ENCODE measurements at regions not wholly inside any gene's neighbourhood (a gene's known extent, or its start where the extent isn't known, plus 50 kb on each side); places are given as distances from the start of the nearest gene placed in this dataset.

DNA sequence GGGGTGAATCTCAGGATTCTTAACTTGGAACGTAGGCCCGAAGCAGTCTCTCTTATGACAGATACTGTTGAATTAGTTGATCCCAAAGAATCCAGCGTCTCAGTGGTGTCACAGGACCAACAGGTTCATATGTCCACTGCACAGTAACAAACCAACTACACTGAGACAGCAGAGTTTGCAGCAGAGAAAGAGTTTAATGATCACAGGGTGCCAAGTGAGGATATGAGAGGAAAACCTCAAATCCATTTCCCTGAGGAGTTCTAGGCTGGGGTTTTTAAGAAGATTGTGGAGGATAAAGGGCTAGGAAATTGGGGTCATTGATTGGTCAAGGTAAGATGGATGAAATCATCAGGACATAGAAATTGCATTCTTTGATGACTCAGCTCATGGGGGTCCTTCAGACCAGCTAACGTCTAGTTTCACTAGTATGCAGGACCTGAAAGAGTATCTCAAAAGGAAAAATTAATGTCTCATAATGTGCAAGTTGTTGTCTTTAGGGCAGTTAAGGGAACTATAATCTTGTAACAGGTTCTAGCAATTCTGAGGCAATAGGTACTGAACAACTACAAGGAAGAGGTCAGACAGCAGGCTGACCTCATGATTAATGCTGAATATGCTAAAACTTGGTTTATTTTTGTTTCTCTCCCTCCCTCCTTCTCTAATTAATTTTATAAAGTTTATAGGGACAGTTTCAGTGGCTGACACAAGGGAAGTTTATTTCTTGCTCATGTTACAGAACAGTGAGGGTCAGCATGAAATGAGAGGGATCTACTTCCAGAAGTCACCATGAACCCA is 310.9 kb upstream of the NEBL start:
- no peak for DNase-seq (ENCODE audit: low read depth)

DNA sequence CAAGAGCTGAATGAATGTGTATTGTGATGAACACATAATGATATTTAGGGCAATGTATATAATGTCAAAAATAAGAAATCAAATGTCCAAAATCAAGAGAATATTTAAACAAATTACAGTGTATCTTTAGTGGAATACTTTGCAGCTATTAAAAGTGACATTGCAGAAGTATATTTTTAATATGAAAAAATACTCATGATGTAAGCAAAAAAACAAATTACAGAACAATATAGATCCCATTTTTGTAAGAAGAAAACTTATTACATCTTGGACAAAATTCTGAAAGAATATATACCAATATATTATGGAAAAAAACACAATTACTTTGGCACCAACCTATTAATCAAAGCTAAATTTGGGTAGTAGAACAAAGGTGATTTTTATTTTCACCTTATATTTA is 308.2 kb upstream of the NEBL start:
- no peak for DNase-seq (ENCODE audit: low read depth)

DNA sequence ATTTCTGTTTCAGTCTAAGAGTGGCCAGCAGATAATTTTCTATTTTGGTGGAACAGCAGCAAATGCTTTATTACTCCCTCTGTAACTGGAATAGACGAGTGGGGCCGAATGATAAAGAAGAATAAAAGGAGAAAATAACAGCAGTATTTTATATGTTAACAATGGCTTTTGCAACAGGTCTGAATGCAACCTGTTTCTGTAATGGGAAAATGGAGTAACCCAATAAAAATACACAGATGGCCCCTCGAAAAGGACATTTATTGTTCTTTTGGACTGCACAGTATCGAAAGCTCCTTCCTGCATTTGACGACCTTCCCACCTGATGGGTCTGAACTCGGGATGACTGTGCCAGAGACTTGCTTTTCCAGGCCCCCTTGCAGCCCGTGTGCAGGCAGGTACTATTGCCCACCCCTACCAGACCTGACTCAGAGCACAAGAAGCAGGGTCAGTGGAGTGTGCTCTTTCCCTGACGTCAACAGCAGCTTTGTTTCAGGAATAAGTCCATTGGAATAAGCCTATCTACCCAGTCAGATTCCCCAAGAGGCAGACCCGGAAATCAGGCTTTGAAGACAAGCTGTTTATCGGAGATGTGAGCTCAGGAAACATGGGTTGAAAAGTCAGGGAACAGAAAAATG is 306.5 kb upstream of the NEBL start:
- peak; percentile 7 for DNase-seq (ENCODE audit: low read depth)

DNA sequence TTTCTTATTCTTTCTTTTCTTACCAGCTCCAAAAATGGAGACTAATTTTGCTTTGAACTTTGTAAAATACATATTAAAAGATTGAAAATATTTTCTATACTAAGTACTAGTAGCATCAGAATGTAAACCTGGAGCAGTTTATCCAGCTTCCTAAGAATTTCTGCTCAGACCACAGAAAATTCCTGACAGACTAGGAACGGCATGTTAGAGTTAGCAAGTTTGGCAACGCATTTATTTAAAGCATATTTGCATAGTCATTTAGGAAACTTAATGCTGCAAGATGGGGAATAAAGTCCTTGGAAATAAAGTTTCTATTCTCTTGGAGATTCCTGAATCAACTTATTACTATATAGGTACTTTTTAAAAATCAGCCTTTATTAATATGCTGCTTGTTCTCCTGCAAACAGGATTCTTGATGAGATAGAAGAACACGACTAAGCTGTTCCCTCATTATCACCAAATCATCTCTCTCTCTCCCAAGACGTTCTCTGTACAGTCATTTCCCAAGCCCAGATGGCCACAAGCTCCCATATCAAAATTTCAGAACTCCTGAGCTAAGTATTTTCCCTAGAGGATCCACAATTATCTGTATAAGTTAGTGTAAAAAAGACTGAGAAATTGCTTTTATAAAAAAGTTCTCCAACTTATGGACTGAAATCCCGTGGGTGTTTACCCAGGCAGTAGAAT is 305.8 kb upstream of the NEBL start:
- DNase-seq (ENCODE audit: low read depth) = no peak

DNA sequence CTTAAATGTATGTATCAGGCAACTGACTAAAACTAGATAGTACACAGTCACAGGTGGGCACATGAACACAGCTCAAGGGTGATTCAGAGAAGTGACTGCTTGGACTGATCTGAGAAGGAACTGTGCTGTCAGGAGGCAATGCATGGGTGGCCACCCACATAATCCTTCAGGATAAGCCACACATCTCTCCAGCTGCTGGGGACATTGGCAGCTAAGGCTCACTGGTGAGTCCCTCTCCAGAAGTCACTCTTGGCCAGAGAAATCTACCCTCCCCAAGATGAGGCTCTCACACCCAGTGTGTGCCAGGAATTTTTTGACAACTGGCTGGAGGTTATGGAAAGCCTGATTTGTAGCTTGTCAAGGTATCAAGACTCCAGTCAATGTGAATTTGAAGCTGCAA is 302.4 kb upstream of the NEBL start:
- no peak for DNase-seq (ENCODE audit: low read depth)

DNA sequence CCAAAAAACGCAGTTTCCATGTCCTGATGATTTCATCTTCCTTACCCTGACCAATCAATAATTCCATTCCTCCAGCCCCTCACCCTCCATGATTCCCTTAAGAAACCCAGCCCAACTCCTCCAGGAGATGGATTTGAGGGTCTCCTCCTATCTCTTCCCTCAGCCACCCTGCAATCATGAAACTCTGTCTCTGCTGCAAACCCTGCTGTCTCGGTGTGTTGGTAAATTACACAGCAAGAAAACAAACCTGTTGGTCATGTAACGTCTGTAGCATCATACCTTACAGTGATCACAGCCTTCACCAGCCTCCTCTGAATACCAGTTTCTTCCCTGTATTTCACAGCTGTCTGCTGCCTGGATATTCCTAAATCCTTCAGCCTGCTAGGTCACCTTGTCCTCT is 300.7 kb upstream of the NEBL start:
- DNase-seq (ENCODE audit: low read depth) = no peak

DNA sequence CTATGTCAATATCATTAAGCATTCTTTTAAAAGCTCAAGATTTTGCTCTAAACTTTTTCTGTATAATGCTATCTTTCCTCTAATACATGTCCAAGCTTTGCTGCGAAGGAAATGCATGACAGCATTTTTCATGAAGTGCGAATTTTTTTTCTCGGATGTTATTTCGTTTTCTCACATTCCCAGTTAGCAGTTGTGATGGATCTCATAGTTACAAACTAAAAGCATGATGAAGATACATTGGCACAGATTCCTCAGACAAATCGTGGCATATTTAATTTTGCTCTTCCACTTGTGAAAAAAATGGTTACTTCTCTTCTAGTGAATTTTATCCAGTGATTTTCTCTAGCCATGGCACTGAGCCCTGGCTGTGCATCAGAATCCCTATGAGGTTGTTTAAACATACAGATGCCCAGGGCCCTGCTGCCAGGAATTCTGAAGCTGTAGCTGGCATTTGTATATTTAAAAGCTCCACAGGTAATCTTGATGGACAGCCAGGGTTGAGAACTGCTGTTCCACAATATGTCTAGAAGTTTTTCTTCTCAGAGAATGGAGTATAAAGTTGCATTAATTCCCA is 299.8 kb upstream of the NEBL start:
- no peak for DNase-seq (ENCODE audit: low read depth)

DNA sequence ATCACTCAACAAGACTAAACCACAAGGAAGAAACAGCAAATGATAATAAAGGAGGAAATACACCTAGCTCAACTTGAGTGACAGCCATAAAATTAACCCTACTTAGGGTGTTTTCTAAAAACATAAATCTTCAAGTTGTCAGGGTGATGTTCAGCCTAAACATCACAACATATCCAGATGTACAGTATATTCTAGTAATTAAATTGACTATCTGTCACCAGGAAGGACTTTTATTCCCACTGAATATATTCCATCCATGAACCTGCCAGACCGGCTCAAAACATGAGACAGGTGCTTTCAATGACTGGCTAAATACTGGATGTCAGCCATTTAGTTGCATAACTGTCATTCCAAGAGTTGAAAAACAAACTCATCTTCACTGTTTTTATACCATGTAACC is 298.1 kb upstream of the NEBL start:
- peak; percentile 63 for DNase-seq (ENCODE audit: low read depth)

DNA sequence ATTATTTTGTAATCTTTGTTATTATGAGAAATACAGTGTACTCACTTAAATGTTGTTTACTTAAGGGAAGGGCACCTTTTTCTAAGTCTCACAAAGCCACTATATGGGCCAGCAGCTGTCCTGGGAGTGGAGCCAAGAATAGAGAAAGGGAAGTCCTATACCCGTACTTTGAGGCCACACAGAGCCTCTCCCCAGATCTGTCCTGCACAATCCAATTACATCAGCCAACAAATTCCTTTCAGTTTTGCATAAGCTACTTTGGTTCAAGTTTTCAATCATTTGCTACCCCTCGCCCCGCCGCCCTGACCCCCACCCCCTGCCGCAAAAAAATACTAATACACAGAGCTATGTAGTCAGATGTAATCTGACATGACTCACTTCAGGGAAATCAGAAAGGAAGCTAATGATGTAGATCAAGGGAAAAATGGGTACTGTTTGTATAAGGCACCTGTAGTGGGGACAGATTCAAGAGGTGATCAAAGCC is 297.4 kb upstream of the NEBL start:
- peak; percentile 91 for DNase-seq (ENCODE audit: low read depth)

DNA sequence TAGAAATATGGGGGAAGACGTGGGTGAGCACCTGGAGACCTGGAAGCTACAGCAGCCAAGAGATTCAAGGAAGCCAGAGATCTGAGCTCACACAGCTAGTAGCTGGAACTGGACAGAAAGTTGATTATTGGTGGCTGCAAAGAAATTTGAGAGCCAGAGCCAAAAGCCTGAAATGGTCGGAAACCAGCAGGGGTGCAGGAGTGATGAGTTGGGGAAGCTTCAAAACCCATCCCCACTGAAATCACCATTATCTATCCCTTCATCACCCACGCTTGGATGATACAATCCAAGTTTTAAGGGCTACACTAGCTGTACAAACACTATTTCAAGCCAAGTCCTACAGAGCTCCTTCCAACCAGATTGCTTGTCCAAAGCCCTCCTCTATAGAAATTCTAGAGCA is 296.1 kb upstream of the NEBL start:
- no peak for DNase-seq (ENCODE audit: low read depth)

DNA sequence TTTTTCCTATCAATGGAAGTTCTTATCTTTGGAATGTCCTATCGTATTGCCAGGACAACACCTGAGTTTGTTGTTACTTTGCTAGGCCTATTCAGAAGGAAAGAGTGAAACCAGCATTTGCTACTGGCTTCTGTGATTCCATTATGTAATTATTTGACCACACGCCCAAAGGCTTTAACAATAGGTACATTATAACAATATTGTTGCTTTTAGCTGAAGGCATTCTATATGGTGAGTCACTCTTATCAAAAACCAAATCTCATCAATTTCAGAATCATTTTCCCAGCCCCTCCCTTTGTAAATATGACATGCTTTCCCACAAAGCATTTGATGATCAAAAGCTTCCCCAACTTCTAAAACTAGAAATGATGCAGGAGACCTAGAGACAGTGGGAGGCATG is 294.4 kb upstream of the NEBL start:
- peak; percentile 30 for DNase-seq (ENCODE audit: low read depth)

DNA sequence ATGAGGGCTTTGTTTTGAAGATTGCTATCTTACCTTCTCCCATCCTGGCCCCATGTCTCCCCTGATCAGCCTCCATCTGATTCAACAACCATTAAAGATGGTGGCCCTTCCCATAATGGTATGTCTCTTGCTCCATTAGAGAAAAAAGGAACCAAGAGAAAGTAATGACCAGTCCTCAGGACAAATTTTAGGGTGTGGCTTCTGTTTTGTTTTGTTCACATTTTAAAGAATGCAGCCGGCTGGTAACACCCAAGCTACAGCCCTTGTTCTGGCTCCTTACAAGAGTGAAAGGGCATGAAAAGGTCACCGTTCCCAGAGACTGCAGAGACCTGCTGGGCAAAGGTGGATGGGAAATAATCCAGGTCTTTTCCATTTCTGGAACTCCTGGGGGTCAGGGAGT is 287.9 kb upstream of the NEBL start:
- no peak for DNase-seq (ENCODE audit: low read depth)

DNA sequence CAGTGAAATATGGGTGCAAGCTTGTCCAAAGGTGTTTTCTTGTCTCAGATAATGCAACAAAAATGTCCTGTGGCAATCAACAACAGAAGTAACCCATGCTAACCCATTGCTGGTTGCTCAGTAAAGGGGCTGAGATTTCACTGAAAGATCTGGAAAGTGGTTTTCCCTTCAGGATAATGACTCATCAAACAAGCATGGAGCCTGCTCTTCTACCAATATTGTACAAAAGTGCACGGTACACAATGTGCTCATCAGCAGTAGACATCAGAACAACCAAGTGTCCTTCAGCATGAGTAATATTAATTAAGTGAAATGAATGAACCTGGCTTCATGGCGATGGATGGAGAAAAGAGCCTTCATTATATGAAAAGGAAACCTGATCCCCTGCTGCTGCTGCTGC is 287.1 kb upstream of the NEBL start:
- peak; percentile 68 for DNase-seq (ENCODE audit: low read depth)

DNA sequence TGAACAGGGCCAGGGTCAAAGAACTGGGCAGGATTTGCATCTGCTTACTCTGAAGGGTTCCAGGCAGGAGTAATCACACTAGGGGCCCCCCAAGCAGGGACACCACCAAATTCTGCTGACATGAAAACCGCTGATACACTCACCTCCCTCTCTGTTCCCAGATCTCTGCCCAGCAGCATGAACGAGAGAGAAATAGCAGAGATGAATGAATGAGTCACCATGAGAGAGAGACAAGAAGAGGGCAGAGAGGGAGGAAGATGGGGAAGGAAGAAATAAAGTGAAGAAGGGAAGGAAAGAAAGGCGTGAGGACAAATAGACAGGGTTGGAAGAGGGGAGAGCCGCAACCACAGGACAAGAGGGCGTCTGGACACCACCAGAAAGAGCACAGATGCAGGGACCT is 285.9 kb upstream of the NEBL start:
- no peak for DNase-seq (ENCODE audit: low read depth)

DNA sequence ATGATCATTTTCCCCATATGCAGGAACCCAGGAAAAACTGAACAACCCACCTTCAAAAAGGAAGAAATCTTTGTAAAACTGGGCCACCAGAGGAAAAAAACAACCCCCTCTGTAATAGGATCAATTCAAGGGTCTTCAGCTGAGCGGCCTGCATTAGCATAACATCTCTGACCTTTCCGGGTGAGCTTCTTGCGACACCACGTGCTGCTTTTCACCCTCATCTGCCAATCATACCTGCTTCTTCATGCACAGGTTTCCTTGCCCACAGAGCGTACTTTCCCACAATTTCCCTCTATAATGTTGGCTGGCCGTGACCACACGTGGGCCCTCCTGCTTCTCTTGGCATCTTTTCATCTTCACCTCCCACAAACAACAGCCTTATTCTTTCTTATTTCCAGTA is 284.3 kb upstream of the NEBL start:
- DNase-seq (ENCODE audit: low read depth) = no peak

DNA sequence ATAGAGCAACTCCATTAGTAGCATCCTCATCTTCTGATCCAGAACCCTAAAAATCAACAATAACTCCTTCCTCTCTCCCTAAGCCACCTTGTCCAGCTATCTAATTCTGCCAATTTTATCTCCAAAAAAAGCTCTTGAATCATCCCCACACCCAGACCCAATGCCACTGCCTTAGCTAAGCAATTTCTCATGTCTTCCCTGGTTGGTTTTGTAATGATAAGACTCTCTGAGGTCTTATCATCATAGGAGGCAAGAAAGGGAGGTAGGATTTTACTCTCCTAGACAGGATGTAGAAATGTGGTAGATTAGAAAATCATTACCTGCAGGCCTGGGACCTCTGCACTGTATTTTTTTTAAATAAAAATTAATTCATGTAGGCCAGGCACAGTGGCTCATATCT is 283.5 kb upstream of the NEBL start:
- DNase-seq (ENCODE audit: low read depth) = no peak

DNA sequence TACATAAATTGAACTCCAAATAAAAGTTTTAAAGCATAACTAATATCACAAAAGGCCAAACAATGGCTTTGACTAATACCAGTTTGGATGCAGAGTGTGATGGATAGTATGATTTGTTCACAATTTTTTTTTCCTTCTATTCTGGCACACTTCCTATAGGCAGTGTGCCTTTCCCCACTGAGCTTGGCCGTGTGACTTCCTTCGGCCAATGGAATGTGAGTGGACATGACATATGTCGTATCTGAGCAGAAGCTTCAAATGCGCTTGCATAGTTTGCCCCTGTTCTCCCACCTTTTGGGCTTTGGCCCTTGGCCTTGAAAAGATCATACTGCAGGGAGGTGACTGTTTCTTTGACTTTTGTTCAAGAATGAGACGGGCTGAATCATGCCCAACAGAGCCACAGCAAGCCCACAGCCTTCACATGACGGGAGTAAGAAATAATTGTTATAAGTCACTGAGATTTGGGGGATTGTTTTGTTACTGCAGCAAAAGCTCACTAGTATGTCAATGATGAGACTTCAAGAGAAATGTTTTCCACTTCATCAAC is 279.9 kb upstream of the NEBL start:
- DNase-seq (ENCODE audit: low read depth) = no peak

DNA sequence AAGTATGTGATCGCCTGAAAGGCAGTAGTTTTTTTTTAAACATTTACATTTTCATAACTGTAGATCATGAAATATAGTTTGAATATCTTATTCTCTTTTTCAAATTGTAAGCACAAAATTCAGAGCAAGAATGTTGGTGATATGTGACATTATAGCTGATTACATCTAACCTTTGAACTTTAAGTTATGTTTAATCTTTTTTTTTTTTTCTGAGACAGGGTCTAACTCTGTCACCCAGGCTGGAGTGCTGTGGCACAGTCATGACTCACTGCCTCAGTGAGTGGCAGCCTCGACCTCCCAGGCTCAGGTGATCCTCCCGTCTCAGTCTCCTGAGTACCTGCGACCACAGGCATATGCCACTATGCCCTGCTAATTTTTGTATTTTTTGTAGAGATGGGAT is 278.7 kb upstream of the NEBL start:
- no peak for DNase-seq (ENCODE audit: low read depth)

DNA sequence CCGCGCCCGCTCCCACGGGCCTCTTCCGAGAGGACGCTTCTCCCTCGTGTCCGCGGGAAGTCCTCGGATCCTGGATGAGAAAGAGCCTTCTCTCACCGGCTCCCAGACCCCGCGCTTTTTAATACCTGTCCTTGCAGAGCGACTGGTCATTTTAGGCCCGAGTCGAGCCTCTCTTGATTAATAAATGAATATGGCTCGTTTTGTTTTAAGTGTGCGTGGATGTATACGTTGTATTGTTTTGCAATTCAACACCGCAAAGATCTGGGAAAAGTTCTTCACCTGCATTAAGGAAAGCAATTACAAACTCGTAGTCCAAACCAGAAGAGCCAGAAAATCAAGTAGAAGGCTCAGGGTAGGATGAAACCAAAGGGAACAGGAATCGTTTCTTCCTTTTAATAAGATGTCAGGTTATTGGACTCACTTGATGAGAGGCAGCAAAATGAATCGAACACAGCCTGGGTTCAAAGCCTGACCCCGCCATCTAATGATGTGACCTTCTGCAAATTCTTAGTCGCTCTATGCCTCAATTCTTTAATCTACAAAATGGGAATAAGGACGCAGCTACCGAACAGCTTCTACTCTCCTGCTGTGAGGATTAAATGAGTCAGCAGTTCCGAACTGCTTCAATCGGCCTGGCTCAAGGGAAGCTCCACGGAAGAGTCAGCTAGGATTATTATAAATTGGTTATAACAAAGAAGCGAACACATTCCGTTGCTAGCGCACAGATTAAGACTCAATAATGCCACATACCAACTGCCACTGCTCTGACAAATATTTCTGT is 277.8 kb upstream of the NEBL start:
- DNase-seq (ENCODE audit: low read depth) = no peak

DNA sequence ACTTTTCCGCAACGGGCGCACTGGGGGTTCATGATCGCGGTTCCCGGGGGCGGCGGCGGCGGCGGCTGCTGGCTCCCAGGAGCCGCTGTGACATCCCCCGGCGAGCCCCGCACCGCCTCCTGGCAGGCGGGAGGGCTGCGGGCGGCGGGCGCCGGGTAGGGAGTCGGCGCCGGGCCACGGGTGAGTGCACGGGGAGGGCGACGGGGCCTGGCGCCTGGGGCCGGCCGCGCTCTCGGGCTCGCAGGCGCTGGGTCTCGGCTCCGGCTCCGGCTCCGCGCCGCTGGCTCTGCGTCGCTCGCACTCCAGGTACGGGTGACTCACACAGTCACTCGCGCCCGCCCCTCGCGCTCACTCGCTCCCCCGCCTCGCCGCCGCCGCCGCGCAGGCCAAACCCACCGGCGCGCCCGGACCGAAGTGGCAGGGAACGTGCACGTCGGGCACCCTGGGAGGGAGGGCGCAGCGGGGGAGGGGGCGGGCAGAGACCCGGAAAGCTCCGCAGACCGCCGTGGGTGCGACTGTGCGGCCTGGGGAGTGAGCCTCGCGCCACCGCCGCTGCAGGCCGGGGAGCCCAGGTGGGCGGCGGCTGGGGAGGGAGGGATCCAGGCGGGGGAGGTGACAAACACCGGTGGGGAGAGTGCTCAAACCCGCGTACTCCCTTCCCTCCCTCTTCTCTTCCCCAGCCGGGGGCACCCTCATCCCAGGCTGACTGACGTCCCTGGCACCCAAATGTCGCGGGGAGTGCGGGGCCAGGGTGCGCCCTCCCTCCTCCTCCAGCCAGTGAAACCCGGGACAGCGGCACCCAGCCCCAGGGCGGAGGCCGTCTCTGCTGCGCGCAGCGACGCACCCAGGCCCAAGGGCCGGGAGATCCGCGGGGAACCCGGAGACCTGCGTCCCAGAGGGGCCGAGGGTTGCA is 276.9 kb upstream of the NEBL start:
- DNase-seq (ENCODE audit: low read depth) = no peak

Data from renal cortical epithelial cell (primary cell).